ENCODE measurements at regions not wholly inside any gene's neighbourhood (a gene's known extent, or its start where the extent isn't known, plus 50 kb on each side); places are given as distances from the start of the nearest gene placed in this dataset.

DNA sequence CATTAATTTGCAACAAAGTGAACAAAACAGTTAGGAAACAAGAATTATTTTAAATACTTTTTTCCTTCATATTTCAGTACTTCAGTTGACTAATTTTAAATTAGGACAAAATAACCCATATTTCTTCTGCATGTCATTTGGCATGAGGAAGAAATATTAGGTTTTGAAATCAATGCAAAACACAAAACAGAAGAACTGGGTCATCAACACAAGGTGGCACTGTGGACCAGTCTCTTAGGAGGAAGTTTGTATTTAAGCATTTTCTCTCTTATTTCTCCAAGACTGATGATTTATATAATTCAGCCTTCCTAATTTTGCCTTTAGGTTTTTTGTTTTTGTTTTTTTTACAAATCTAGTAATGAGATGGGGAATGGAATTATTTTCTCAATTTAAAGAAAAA, 352.8 kb upstream of the KCNH7 start:
- TF ChIP-seq POLR2A (IDR thresholded peaks at IDR 0.05): no peak
- TF ChIP-seq, protein P1, sequence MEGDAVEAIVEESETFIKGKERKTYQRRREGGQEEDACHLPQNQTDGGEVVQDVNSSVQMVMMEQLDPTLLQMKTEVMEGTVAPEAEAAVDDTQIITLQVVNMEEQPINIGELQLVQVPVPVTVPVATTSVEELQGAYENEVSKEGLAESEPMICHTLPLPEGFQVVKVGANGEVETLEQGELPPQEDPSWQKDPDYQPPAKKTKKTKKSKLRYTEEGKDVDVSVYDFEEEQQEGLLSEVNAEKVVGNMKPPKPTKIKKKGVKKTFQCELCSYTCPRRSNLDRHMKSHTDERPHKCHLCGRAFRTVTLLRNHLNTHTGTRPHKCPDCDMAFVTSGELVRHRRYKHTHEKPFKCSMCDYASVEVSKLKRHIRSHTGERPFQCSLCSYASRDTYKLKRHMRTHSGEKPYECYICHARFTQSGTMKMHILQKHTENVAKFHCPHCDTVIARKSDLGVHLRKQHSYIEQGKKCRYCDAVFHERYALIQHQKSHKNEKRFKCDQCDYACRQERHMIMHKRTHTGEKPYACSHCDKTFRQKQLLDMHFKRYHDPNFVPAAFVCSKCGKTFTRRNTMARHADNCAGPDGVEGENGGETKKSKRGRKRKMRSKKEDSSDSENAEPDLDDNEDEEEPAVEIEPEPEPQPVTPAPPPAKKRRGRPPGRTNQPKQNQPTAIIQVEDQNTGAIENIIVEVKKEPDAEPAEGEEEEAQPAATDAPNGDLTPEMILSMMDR (IDR thresholded peaks at IDR 0.05): peak; percentile 40 to 64 (median 60)
